Mucosa of descending colon (tissue), 3 donors: ENCODE measurements at regions not wholly inside any gene's neighbourhood (a gene's known extent, or its start where the extent isn't known, plus 50 kb on each side); places are given as distances from the start of the nearest gene placed in this dataset.
A peak's percentile ranks its signal among the peaks of the same experiment; 100 is the strongest.

Source experiments
- ATAC-seq: fragments of 200-7000 bp; cut with Tn5 transposase; one replicate; pipeline ENCODE4 v1.9.1; 2020; ENCODE audit warnings: mild to moderate bottlenecking, moderate library complexity
- DNase-seq, 3 donors: peaks; one replicate each; pipeline ENCODE4 v3.0.0-alpha.2; 2020
- H3K36me3 ChIP-seq: fragments of 200-600 bp; one replicate; pipeline ENCODE4 v1.8.0; 2021; ENCODE audit warnings: low read depth, mild to moderate bottlenecking
- H3K4me1 ChIP-seq: fragments of 200-600 bp; one replicate; pipeline ENCODE4 v1.8.0; 2021; ENCODE audit warnings: low read depth, mild to moderate bottlenecking
- H3K4me3 ChIP-seq: fragments of 200-600 bp; one replicate; pipeline ENCODE4 v1.8.0; 2021; ENCODE audit warnings: mild to moderate bottlenecking
- H3K9me3 ChIP-seq: fragments of 200-600 bp; one replicate; pipeline ENCODE4 v1.8.0; 2021; ENCODE audit warnings: mild to moderate bottlenecking
- CTCF ChIP-seq: fragments of 200-600 bp; IDR thresholded peaks from one replicate; pipeline ENCODE4 v1.8.0; 2022; ENCODE audit warnings: antibody characterized with exemption, mild to moderate bottlenecking
- intact Hi-C, 2 donors: fragments of 100-400 bp; cut with DNase I in 1 of 2; cut with micrococcal nuclease in 1 of 2; formaldehyde crosslinking; loops; one replicate each; pipeline versions ENCODE4 v1.11.0 to v1.11.1; 2022; cut with DNase I, micrococcal nuclease
- donor health status: DM: no; HTN: no; CAD: no; lungs with moderate emphysema.
- donor health status: DM: no; HTN: no; CAD: no.
- donor health status: DM: no; HTN: yes; CAD: no.

GRCh38 chr1:106879538-106879937, 176.9 kb upstream of the PRMT6 start:
- DNase-seq (peak; percentile 53 to 84 (median 78)), ATAC-seq (peak; percentile 84)
- H3K4me3 ChIP-seq: no peak overlapping the region
- H3K36me3 ChIP-seq: no peaks in the 10 kb centered on the region
- no peaks in the 10 kb centered on the region for H3K4me1 ChIP-seq
- TF ChIP-seq CTCF: no peak
- intact Hi-C loops: no loop called here
- H3K9me3 ChIP-seq: no peaks in the 10 kb centered on the region

GRCh38 chr1:106880226-106880625, 176.2 kb upstream of the PRMT6 start:
- Histone ChIP-seq H3K4me3 (no peak overlapping the region), H3K9me3 (no peaks in the 10 kb centered on the region), H3K36me3 (no peaks in the 10 kb centered on the region), H3K4me1 (no peaks in the 10 kb centered on the region)
- TF ChIP-seq CTCF: no peak
- DNase-seq (no peak), ATAC-seq (no peak)
- intact Hi-C loops: no loop called here

GRCh38 chr1:106883208-106883607, 173.3 kb upstream of the PRMT6 start:
- no peak for TF ChIP-seq CTCF
- no peak for ATAC-seq

GRCh38 chr1:106889059-106889458, 167.4 kb upstream of the PRMT6 start:
- DNase-seq (no peak), ATAC-seq (no peak)
- intact Hi-C loops: no loop called here
- Histone ChIP-seq H3K36me3 (no peaks in the 10 kb centered on the region), H3K4me3 (no peak overlapping the region), H3K9me3 (no peaks in the 10 kb centered on the region), H3K4me1 (no peaks in the 10 kb centered on the region)
- no peak for TF ChIP-seq CTCF

More at GRCh38 chr1:106883208-106883607, 173.3 kb upstream of the PRMT6 start:
- no peak for DNase-seq
- H3K4me1 ChIP-seq: no peaks in the 10 kb centered on the region
- H3K9me3 ChIP-seq: no peaks in the 10 kb centered on the region
- no peak overlapping the region for H3K4me3 ChIP-seq
- intact Hi-C loops: no loop called here
- H3K36me3 ChIP-seq: no peaks in the 10 kb centered on the region

GRCh38 chr1:106889583-106889982, 166.9 kb upstream of the PRMT6 start:
- ATAC-seq (no peak), DNase-seq (no peak)
- no peaks in the 10 kb centered on the region for H3K9me3 ChIP-seq
- TF ChIP-seq CTCF: no peak
- no peaks in the 10 kb centered on the region for H3K36me3 ChIP-seq
- intact Hi-C loops: no loop called here
- no peaks in the 10 kb centered on the region for H3K4me1 ChIP-seq
- H3K4me3 ChIP-seq: no peak overlapping the region

GRCh38 chr1:106897976-106898375, 158.5 kb upstream of the PRMT6 start:
- no peak overlapping the region for H3K4me3 ChIP-seq
- no peaks in the 10 kb centered on the region for H3K36me3 ChIP-seq
- DNase-seq (no peak), ATAC-seq (no peak)
- H3K4me1 ChIP-seq: no peaks in the 10 kb centered on the region
- intact Hi-C loops: no loop called here
- H3K9me3 ChIP-seq: no peaks in the 10 kb centered on the region
- TF ChIP-seq CTCF: no peak
